ENCODE measurements at regions not wholly inside any gene's neighbourhood (a gene's known extent, or its start where the extent isn't known, plus 50 kb on each side); places are given as distances from the start of the nearest gene placed in this dataset.
A peak's percentile ranks its signal among the peaks of the same experiment; 100 is the strongest.

DNA sequence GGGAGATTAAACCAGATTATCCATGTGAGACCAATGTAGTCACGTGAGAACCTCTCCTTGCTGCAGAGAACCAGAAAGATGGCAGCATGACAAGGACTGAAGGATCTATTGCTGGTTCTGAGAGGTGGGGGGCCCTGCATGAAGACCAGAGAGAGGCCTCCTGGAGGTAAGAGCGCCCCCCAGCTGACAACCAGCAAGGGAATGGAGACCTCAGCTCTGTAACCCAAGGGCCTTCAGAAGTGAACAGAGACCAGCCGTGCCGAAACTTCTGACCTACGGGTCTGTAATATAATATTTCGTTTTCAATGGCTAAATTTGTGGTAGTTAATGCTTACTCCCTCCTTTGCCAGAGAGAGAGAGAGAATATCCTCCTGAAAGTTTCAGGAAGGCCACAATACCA, 524.1 kb upstream of the TBX3 start:
- Mint-ChIP-seq H3K27ac (peak overlapping the region; percentile 74), H3K36me3 (ENCODE audit: low read depth) (no peaks in the 10 kb centered on the region), H3K9me3 (no peaks in the 10 kb centered on the region), H3K4me3 (no peak overlapping the region), H3K4me1 (peaks cover 73% of the 10 kb centered on the region), H3K27me3 (ENCODE audit: low read depth, poor library complexity) (peaks cover 3% of the 10 kb centered on the region)
- DNase-seq = no peak
- TF ChIP-seq, protein P1, sequence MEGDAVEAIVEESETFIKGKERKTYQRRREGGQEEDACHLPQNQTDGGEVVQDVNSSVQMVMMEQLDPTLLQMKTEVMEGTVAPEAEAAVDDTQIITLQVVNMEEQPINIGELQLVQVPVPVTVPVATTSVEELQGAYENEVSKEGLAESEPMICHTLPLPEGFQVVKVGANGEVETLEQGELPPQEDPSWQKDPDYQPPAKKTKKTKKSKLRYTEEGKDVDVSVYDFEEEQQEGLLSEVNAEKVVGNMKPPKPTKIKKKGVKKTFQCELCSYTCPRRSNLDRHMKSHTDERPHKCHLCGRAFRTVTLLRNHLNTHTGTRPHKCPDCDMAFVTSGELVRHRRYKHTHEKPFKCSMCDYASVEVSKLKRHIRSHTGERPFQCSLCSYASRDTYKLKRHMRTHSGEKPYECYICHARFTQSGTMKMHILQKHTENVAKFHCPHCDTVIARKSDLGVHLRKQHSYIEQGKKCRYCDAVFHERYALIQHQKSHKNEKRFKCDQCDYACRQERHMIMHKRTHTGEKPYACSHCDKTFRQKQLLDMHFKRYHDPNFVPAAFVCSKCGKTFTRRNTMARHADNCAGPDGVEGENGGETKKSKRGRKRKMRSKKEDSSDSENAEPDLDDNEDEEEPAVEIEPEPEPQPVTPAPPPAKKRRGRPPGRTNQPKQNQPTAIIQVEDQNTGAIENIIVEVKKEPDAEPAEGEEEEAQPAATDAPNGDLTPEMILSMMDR (IDR thresholded peaks at IDR 0.05) = no peak

DNA sequence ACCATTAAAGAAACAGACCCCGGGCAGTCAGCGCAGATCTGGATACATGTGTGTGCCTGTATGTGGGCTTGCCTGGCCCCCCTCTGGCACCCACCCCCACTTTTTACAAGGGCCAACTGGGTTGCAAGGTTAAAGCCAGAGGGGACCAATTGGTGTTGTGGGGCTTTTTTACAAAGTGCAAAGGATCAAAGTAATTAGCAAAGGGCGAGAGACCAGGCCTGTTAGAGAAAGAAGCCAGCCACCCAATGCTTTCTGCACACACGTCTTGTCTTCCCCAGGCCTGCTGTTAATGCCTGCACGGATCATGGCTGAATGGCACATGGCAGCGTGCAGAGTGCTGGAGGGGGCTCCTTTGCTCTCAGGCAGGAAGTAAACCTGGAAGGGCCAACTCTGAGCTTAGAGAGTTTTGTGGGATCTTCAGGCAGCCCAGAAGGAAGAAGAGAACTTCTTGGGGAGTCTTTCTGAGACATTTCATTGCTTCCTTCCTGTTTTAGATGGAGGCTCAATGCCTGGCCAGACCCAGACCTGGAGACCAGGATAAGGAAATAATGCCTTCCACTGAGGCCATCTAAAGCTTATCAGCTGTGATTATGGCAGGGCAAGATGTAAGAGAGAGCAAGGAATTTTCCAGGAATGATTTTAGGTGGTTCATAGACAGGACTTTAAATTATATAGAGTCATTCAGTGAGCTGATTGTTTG, 523.4 kb upstream of the TBX3 start:
- TF ChIP-seq, protein P1 (IDR thresholded peaks at IDR 0.05) = no peak
- H3K9me3 Mint-ChIP-seq = no peaks in the 10 kb centered on the region
- peaks cover 76% of the 10 kb centered on the region for H3K4me1 Mint-ChIP-seq
- no peak overlapping the region for H3K4me3 Mint-ChIP-seq
- H3K27ac Mint-ChIP-seq = peak overlapping the region; percentile 74
- no peaks in the 10 kb centered on the region for H3K36me3 Mint-ChIP-seq (ENCODE audit: low read depth)
- DNase-seq = no peak
- peaks cover 3% of the 10 kb centered on the region for H3K27me3 Mint-ChIP-seq (ENCODE audit: low read depth, poor library complexity)

DNA sequence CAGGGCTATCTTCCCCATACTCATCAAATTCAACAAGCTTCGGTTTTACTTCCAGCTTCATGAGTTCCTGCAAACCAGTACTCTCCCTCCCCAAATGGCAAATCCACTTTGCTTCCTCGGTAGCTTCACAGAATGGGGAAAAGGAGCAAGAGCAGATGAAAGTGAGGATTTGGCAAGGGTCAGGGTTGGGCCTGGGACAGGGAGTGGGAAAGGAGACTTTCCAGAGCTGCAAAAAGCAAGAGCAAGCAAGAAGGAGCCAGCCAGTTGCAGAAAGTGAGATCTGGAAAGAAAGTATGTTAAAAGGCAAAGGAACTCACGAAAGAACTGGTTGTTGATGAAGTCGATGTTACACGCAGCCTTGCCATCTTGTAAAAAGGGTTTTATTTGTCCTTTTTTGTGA, 522.8 kb upstream of the TBX3 start:
- no peaks in the 10 kb centered on the region for H3K9me3 Mint-ChIP-seq
- peaks cover 7% of the 10 kb centered on the region for H3K27me3 Mint-ChIP-seq (ENCODE audit: low read depth, poor library complexity)
- H3K36me3 Mint-ChIP-seq (ENCODE audit: low read depth) = no peaks in the 10 kb centered on the region
- TF ChIP-seq, protein P1 (IDR thresholded peaks at IDR 0.05) = no peak
- H3K4me1 Mint-ChIP-seq = peaks cover 76% of the 10 kb centered on the region
- DNase-seq = no peak
- peak overlapping the region; percentile 74 for H3K27ac Mint-ChIP-seq
- no peak overlapping the region for H3K4me3 Mint-ChIP-seq

DNA sequence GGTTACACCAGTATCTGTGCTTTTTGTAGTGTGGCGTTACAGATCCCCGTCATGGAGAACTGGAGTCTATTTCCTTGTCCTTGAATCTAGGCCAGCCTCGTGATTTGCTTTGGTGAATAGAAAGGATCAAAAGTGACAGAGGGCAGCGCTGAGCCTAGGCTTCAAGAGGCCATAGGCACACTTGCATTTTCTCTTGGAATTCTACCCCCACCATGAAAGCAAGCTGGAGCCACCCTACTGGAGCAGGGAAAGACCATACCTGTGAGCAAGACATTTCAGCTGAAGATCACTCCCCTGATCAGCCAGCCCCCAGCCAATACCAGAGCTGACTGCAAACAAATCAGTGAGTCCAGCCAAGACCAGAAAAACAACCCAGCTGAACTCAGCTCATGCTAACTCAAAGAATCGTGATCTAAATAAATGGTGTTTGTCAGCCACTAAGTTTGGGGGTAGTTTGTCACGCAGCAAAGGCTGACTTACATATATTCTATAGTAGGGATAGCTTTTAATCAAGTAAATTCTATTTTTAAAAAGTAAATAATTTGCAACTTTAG, 521.9 kb upstream of the TBX3 start:
- peaks cover 67% of the 10 kb centered on the region for H3K4me1 Mint-ChIP-seq
- TF ChIP-seq, protein P1 (IDR thresholded peaks at IDR 0.05) = no peak
- no peaks in the 10 kb centered on the region for H3K9me3 Mint-ChIP-seq
- peaks cover 9% of the 10 kb centered on the region for H3K27me3 Mint-ChIP-seq (ENCODE audit: low read depth, poor library complexity)
- no peak overlapping the region for H3K4me3 Mint-ChIP-seq
- peak overlapping the region; percentile 31 for H3K27ac Mint-ChIP-seq
- DNase-seq = no peak
- no peaks in the 10 kb centered on the region for H3K36me3 Mint-ChIP-seq (ENCODE audit: low read depth)

DNA sequence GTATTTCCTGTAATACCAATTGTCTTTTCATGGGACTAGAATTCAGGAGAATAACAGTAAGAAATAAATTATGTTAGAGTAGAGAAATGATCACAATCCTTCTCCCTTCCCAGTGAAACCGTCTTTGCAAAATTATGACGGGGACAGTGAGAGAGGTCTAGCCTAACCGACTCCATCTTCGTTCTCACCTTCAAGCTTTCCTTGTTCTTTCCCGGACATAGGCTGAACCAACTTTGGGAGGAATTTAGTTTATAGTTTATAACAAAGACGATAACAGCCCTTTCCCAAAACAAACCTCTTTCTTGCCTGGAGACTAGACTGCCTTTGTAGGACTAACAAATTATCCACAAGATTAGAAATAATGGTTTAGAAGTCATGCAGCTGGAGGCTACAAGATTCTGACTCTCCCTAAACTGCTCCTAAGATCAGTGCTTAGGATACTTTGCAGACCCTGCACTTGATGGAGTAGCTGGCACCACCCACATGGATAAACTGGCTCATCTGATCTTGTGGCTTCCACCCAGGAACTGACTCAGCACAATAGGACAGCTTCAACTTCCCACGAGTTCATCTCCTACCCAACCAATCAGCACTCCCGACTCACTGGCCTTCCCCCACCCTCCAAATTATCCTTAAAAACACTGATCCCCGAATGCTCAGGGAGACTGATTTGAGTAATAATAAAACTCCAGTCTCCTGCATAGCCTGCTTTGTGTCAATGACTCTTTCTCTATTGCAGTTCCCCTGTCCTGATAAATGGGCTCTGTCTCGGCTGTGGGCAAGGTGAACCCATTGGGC, 521.2 kb upstream of the TBX3 start:
- TF ChIP-seq, protein P1 (IDR thresholded peaks at IDR 0.05) = no peak
- Mint-ChIP-seq H3K27ac (no peak overlapping the region), H3K9me3 (no peaks in the 10 kb centered on the region), H3K36me3 (ENCODE audit: low read depth) (no peaks in the 10 kb centered on the region), H3K4me1 (peaks cover 63% of the 10 kb centered on the region), H3K27me3 (ENCODE audit: low read depth, poor library complexity) (peaks cover 9% of the 10 kb centered on the region), H3K4me3 (no peak overlapping the region)
- no peak for DNase-seq

All from nephron progenitor cell (in vitro differentiated cells).